HepG2 (cell line): ENCODE measurements at regions not wholly inside any gene's neighbourhood (a gene's known extent, or its start where the extent isn't known, plus 50 kb on each side); places are given as distances from the start of the nearest gene placed in this dataset.

Source experiments
- ATAC-seq: fragments of 200-7000 bp; cut with Tn5 transposase; 3 replicates; pipeline ENCODE4 v1.9.1; 2020; ENCODE audit warnings: mild to moderate bottlenecking, moderate library complexity
- BruUV-seq: library from RNA; stranded (reverse); fragments of 400-500 nt; replicated peaks from 2 replicates; lab custom pipeline; 2021; lab: Mats Ljungman, UMichigan
- CTCF ChIA-PET: fragments of 300-600 bp; formaldehyde crosslinking; extraction: SDS; loops from one replicate; lab custom pipeline; 2021; ENCODE audit warnings: low total read pairs, inconsistent platforms, low intra/inter-chr PET ratio; lab: Yijun Ruan, JAX
- POLR2A ChIA-PET: fragments of 350-600 bp; sonication (Branson Sonifier 250); formaldehyde crosslinking; loops from one replicate; lab custom pipeline; 2020; ENCODE audit warnings: antibody characterized with exemption, inconsistent platforms; lab: Yijun Ruan, JAX
- DNase-seq: peaks from one replicate; pipeline ENCODE4 v3.0.0-alpha.2; 2015; ENCODE audit warnings: low spot score
- FAIRE-seq: peaks from 3 replicates; lab custom pipeline; 2011; peaks lifted over from hg19 to GRCh38; lab: Jason Lieb, UNC
- H2AFZ ChIP-seq: one replicate; pipeline ENCODE4 v1.6.1; 2011; ENCODE audit warnings: low read length, inconsistent platforms
- H3K27ac ChIP-seq: fragments of 300-600 bp; 3 replicates; pipeline ENCODE4 v1.8.0; 2011; ENCODE audit warnings: mixed run types, mild to moderate bottlenecking, mixed read lengths, low read length, inconsistent platforms; ENCODE audit not compliant: insufficient read depth; ENCODE audit errors: extremely low read length
- H3K27me3 ChIP-seq, 2 experiments: fragments of 200-600 bp in 1 of 2; 2 replicates in 1 of 2; 3 replicates in 1 of 2; pipeline versions ENCODE4 v1.6.0 to v1.8.0; 2011; ENCODE audit warnings: low read length in 2 of 2, mild to moderate bottlenecking in 2 of 2, moderate library complexity in 2 of 2, inconsistent platforms in 1 of 2; ENCODE audit not compliant: insufficient read depth in 2 of 2, control insufficient read depth in 1 of 2
- H3K36me3 ChIP-seq, 2 experiments: fragments of 200-600 bp in 1 of 2; replicated peaks in 1 of 2; 2 replicates in 1 of 2; 3 replicates in 1 of 2; pipeline versions ENCODE4 v1.5.1 to v1.8.0; 2011; ENCODE audit warnings: low read length in 2 of 2, inconsistent platforms in 1 of 2; ENCODE audit not compliant: insufficient read depth in 2 of 2, control insufficient read depth in 1 of 2
- H3K4me1 ChIP-seq: 2 replicates; pipeline ENCODE4 v1.5.1; 2012; ENCODE audit warnings: low read length, inconsistent platforms; ENCODE audit not compliant: insufficient read depth
- H3K4me2 ChIP-seq: 2 replicates; pipeline ENCODE4 v1.6.0; 2011; ENCODE audit warnings: low read depth, low read length, inconsistent platforms
- H3K4me3 ChIP-seq, 3 experiments: fragments of 200-600 bp in 1 of 3; sonication (generic), shearing (Covaris generic) in 1 of 3; replicated peaks in 1 of 3; 2 replicates each; pipeline ENCODE4 v1.5.1; 2011 to 2016; ENCODE audit warnings: low read length in 3 of 3, inconsistent platforms in 2 of 3, low read depth in 2 of 3, mild to moderate bottlenecking in 2 of 3, control low read depth in 1 of 3, mixed read lengths in 1 of 3; ENCODE audit not compliant: insufficient read depth in 1 of 3
- H3K79me2 ChIP-seq: one replicate; pipeline ENCODE4 v1.6.1; 2011; ENCODE audit warnings: low read length, inconsistent platforms; ENCODE audit not compliant: insufficient read depth
- H3K9ac ChIP-seq: 2 replicates; pipeline ENCODE4 v1.6.0; 2011; ENCODE audit warnings: mild to moderate bottlenecking, low read depth, low read length, inconsistent platforms; ENCODE audit not compliant: insufficient read depth
- H3K9me3 ChIP-seq: 2 replicates; pipeline ENCODE4 v1.5.1; 2012; ENCODE audit warnings: mild to moderate bottlenecking, low read length
- H4K20me1 ChIP-seq: 2 replicates; pipeline ENCODE4 v1.6.0; 2011; ENCODE audit warnings: inconsistent platforms, mild to moderate bottlenecking, low read length, moderate library complexity; ENCODE audit not compliant: insufficient read depth
- CBX5 ChIP-seq: sonication (generic); formaldehyde crosslinking; IDR thresholded peaks from 2 replicates; pipeline ENCODE4 v1.4.0; 2020; ENCODE audit warnings: missing genetic modification reagents, borderline replicate concordance
- KMT2A ChIP-seq: sonication (generic); formaldehyde crosslinking; IDR thresholded peaks from 2 replicates; pipeline ENCODE4 v1.4.0; 2020; ENCODE audit warnings: missing genetic modification reagents
- MATR3 ChIP-seq: sonication (generic); formaldehyde crosslinking; IDR thresholded peaks from 2 replicates; pipeline ENCODE4 v1.4.0; 2020; ENCODE audit warnings: missing genetic modification reagents
- NR1H2 ChIP-seq: sonication (generic); formaldehyde crosslinking; IDR thresholded peaks from 2 replicates; pipeline ENCODE4 v1.8.1; 2022; ENCODE audit warnings: low read depth, missing genetic modification reagents, borderline replicate concordance
- SOX13 ChIP-seq, 3 experiments: fragments of 450-650 bp in 1 of 3; sonication (generic) in 1 of 3; formaldehyde crosslinking in 1 of 3; IDR thresholded peaks in 2 of 3; conservative IDR thresholded peaks in 1 of 3; 2 replicates each; pipeline versions ENCODE4 v1.5.0 to v1.6.1; 2016 to 2020; ENCODE audit warnings: antibody characterized with exemption in 1 of 3, mild to moderate bottlenecking in 1 of 3, missing compliant biosample characterization in 1 of 3, missing genetic modification reagents in 1 of 3, moderate library complexity in 1 of 3
- TP53 ChIP-seq: sonication (generic); formaldehyde crosslinking; conservative IDR thresholded peaks from 2 replicates; pipeline ENCODE4 v1.4.0; 2020; ENCODE audit warnings: missing genetic modification reagents
- in situ Hi-C: cut with HindIII; loops from 2 replicates; pipeline ENCODE4 v1.10.0; 2017; ENCODE audit warnings: low pct_unique_long_range_greater_than_20kb; ENCODE audit not compliant: extremely low pct_ligation_motif_present
- intact Hi-C: fragments of 100-400 bp; cut with micrococcal nuclease; formaldehyde crosslinking; loops from one replicate; pipeline ENCODE4 v1.10.0; 2022; ENCODE audit not compliant: unreplicated experiment
- TF ChIP-seq, protein P1 (sequence below): sonication (generic); formaldehyde crosslinking; IDR thresholded peaks from 2 replicates; pipeline ENCODE4 v1.4.0; 2020; ENCODE audit warnings: missing genetic modification reagents, borderline replicate concordance

- TF ChIP-seq SOX13 (IDR thresholded peaks at IDR 0.05) (no peak), SOX13 (CRISPR knock-in tag; conservative IDR thresholded peaks at IDR 0.05 in 1 of 2, IDR thresholded peaks at IDR 0.05 in 1 of 2) (no peak), KMT2A (CRISPR knock-in tag) (no peak), TP53 (no peak)
- TF ChIP-seq, all 625 proteins: peak for 0
Observed at GRCh38 chr6:92169506-92169905, 1249.9 kb downstream of the EPHA7 start (continued).

DNA sequence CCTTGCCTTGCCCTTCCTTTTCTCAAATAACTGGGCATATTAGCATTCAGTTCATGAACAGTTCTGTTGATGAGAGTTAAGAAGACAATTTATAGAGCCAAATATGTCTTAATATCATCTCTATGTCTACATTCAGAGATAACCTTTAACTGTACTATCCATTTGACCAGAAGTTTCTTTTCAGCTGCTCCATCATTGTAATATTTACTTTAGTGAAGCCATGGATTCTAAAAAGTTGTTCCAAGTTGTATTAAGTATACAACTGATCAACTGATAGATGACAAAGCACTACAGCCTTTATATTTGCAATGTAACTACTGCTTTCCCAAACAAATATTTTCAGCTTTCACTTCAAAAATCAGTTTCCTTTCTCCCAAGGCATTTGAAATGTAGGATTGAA lies 1252.7 kb downstream of the EPHA7 start:
- Histone ChIP-seq H3K4me3 (no peak overlapping the region), H3K4me2 (no peak overlapping the region), H3K9me3 (no peaks in the 10 kb centered on the region), H3K27me3 (no peaks in the 10 kb centered on the region), H3K9ac (no peak overlapping the region), H4K20me1 (no peaks in the 10 kb centered on the region), H3K27ac (no peak overlapping the region), H3K79me2 (no peaks in the 10 kb centered on the region), H2AFZ (no peak overlapping the region), H3K36me3 (no peaks in the 10 kb centered on the region), H3K4me1 (no peaks in the 10 kb centered on the region)
- CTCF ChIA-PET = no interaction called here
- ATAC-seq = no peak
- no TSS peak for BruUV-seq
- POLR2A ChIA-PET = no interaction called here
- DNase-seq = no peak
- in situ Hi-C loops = no loop called here
- FAIRE-seq = no peak
- intact Hi-C loops = no loop called here
- TF ChIP-seq MATR3 (no peak), NR1H2 (CRISPR knock-in tag) (no peak), CBX5 (no peak)
- TF ChIP-seq, protein P1, sequence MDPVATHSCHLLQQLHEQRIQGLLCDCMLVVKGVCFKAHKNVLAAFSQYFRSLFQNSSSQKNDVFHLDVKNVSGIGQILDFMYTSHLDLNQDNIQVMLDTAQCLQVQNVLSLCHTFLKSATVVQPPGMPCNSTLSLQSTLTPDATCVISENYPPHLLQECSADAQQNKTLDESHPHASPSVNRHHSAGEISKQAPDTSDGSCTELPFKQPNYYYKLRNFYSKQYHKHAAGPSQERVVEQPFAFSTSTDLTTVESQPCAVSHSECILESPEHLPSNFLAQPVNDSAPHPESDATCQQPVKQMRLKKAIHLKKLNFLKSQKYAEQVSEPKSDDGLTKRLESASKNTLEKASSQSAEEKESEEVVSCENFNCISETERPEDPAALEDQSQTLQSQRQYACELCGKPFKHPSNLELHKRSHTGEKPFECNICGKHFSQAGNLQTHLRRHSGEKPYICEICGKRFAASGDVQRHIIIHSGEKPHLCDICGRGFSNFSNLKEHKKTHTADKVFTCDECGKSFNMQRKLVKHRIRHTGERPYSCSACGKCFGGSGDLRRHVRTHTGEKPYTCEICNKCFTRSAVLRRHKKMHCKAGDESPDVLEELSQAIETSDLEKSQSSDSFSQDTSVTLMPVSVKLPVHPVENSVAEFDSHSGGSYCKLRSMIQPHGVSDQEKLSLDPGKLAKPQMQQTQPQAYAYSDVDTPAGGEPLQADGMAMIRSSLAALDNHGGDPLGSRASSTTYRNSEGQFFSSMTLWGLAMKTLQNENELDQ (CRISPR knock-in tag) = no peak
